ENCODE measurements at regions not wholly inside any gene's neighbourhood (a gene's known extent, or its start where the extent isn't known, plus 50 kb on each side); places are given as distances from the start of the nearest gene placed in this dataset.

DNA sequence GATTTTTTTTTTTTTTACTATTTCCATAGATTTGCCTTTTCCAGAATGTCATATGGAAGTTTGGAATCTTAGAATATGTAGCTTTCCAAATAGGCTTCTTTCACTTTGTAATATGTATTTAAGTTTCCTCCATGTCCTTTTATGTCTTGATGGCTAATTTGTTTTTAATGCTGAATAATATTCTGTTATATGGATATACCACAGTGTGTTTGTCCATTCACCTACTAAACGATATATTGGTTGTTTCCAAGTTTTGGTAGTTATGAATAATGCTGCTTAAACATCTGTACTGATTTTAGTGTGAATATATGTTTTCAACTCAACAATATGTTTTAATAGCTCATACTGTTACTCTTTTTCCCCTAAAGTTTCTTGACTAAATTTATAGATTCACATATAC lies 669.8 kb upstream of the PCDH15 start:
- H3K9me3 Mint-ChIP-seq, result peaks cover 11% of the 10 kb centered on the region
- no peak for DNase-seq (ENCODE audit: low spot score in 2 of 2, unreplicated experiment in 2 of 2)
- H3K36me3 Mint-ChIP-seq, result peaks cover 6% of the 10 kb centered on the region
- H3K27ac Mint-ChIP-seq, result no peak overlapping the region
- TF ChIP-seq, protein P1, sequence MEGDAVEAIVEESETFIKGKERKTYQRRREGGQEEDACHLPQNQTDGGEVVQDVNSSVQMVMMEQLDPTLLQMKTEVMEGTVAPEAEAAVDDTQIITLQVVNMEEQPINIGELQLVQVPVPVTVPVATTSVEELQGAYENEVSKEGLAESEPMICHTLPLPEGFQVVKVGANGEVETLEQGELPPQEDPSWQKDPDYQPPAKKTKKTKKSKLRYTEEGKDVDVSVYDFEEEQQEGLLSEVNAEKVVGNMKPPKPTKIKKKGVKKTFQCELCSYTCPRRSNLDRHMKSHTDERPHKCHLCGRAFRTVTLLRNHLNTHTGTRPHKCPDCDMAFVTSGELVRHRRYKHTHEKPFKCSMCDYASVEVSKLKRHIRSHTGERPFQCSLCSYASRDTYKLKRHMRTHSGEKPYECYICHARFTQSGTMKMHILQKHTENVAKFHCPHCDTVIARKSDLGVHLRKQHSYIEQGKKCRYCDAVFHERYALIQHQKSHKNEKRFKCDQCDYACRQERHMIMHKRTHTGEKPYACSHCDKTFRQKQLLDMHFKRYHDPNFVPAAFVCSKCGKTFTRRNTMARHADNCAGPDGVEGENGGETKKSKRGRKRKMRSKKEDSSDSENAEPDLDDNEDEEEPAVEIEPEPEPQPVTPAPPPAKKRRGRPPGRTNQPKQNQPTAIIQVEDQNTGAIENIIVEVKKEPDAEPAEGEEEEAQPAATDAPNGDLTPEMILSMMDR (IDR thresholded peaks at IDR 0.05; ENCODE audit: unreplicated experiment), result no peak
- no peak overlapping the region for H3K4me3 Mint-ChIP-seq
- no peaks in the 10 kb centered on the region for H3K27me3 Mint-ChIP-seq (ENCODE audit: low read depth)
- H3K4me1 Mint-ChIP-seq, result peaks cover 10% of the 10 kb centered on the region

- peaks cover 11% of the 10 kb centered on the region for H3K9me3 Mint-ChIP-seq
- TF ChIP-seq, protein P1 (IDR thresholded peaks at IDR 0.05; ENCODE audit: unreplicated experiment), result no peak
- H3K4me3 Mint-ChIP-seq, result no peak overlapping the region
- peak overlapping the region; percentile 23 for H3K27ac Mint-ChIP-seq
- peaks cover 10% of the 10 kb centered on the region for H3K4me1 Mint-ChIP-seq
- no peak for DNase-seq (ENCODE audit: low spot score in 2 of 2, unreplicated experiment in 2 of 2)
- H3K27me3 Mint-ChIP-seq (ENCODE audit: low read depth), result peaks cover 1% of the 10 kb centered on the region
- peaks cover 6% of the 10 kb centered on the region for H3K36me3 Mint-ChIP-seq
Measured at GRCh38 chr10:55466806-55467504, 665.9 kb upstream of the PCDH15 start.

DNA sequence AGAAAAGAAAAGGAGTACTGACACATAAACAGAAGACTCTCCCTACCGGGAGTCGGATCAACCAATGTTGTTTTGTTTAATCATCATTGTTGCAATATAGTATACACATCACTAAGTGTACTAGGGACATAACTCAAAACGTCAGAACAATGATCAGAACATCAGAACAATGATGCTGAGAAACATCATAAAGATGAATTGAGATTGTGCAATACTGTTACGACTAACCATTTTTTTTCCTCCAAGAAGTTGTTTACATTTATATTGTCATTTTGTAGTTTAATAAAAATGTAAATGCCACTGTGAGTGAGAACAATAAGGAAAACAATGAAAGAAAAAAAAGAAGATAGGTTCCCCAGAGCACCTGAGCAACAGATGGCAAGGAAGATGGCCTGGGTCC lies 663.1 kb upstream of the PCDH15 start:
- TF ChIP-seq, protein P1 (IDR thresholded peaks at IDR 0.05; ENCODE audit: unreplicated experiment), result no peak
- Mint-ChIP-seq H3K27ac (no peak overlapping the region), H3K9me3 (peaks cover 5% of the 10 kb centered on the region), H3K4me1 (peaks cover 10% of the 10 kb centered on the region), H3K36me3 (peaks cover 1% of the 10 kb centered on the region), H3K4me3 (no peak overlapping the region), H3K27me3 (ENCODE audit: low read depth) (peaks cover 1% of the 10 kb centered on the region)
- DNase-seq (ENCODE audit: low spot score in 2 of 2, unreplicated experiment in 2 of 2), result no peak

DNA sequence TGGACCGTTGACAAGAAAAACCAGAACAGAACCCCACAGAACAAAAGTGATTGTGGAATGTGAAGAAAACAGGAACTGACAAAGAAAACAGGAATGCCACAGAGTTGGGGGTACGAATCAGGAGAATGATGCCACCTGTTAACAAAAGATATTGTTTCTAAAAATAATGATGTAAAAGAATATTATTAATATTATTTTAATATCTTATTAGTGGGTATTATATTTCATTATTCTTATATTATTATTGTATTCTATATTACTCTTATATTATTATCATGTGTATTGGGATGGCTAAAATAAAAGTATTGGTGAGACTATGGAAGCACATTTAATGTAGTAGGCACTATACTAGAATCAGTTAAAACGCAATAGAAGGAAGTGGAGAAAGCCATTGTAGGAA lies 659.0 kb upstream of the PCDH15 start:
- H3K27ac Mint-ChIP-seq, result no peak overlapping the region
- no peak for DNase-seq (ENCODE audit: low spot score in 2 of 2, unreplicated experiment in 2 of 2)
- peaks cover 1% of the 10 kb centered on the region for H3K27me3 Mint-ChIP-seq (ENCODE audit: low read depth)
- H3K4me1 Mint-ChIP-seq, result peaks cover 7% of the 10 kb centered on the region
- H3K36me3 Mint-ChIP-seq, result peaks cover 1% of the 10 kb centered on the region
- H3K4me3 Mint-ChIP-seq, result no peak overlapping the region
- peaks cover 6% of the 10 kb centered on the region for H3K9me3 Mint-ChIP-seq
- TF ChIP-seq, protein P1 (IDR thresholded peaks at IDR 0.05; ENCODE audit: unreplicated experiment), result no peak

GRCh38 chr10:55449981-55450380 lies 649.0 kb upstream of the PCDH15 start:
- H3K4me3 Mint-ChIP-seq, result no peak overlapping the region
- peak overlapping the region; percentile 61 for H3K27ac Mint-ChIP-seq
- no peak for DNase-seq (ENCODE audit: low spot score in 2 of 2, unreplicated experiment in 2 of 2)
- no peaks in the 10 kb centered on the region for H3K27me3 Mint-ChIP-seq (ENCODE audit: low read depth)
- peaks cover 7% of the 10 kb centered on the region for H3K9me3 Mint-ChIP-seq
- H3K36me3 Mint-ChIP-seq, result no peaks in the 10 kb centered on the region
- TF ChIP-seq, protein P1 (IDR thresholded peaks at IDR 0.05; ENCODE audit: unreplicated experiment), result no peak
- H3K4me1 Mint-ChIP-seq, result peaks cover 22% of the 10 kb centered on the region
